GM13976 (cell line): ENCODE measurements at regions not wholly inside any gene's neighbourhood (a gene's known extent, or its start where the extent isn't known, plus 50 kb on each side); places are given as distances from the start of the nearest gene placed in this dataset.

Experiments used
- DNase-seq: peaks from one replicate; pipeline ENCODE4 v3.0.0; 2012; ENCODE audit warnings: low spot score
- in situ Hi-C: fragments of 300-500 bp; cut with MboI; formaldehyde crosslinking; loops from one replicate; pipeline ENCODE4 v1.12.0; 2022; ENCODE audit warnings: low sequenced_read_pairs, mixed read lengths, inconsistent platforms; ENCODE audit not compliant: unreplicated experiment
- TF ChIP-seq, protein P1 (sequence below): IDR thresholded peaks from 2 replicates; pipeline ENCODE4 v1.5.1; 2012; ENCODE audit warnings: borderline replicate concordance, mild to moderate bottlenecking; ENCODE audit not compliant: insufficient read depth; ENCODE audit errors: extremely low read depth, missing control alignments, control extremely low read depth

DNA sequence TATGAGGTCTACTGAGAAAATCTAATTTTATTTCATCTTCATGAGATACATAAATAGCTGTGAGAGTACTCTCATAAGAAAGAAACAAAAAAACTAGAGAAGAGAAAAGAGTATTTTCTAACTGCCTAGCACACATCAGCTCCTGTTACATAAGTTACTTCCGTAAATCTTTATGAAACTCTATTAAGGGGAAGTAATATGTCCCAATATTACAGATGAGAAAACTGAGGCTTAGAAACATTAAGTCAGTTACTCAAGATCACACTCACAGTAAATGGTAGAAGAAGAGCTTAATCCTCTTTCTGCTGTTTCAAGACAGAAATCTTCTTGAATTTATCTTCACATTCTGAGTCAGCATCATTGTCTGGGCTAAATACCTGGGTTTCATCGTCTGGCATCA lies 164.1 kb downstream of the DTHD1 start:
- in situ Hi-C loops, result no loop called here
- no peak for DNase-seq
- TF ChIP-seq, protein P1, sequence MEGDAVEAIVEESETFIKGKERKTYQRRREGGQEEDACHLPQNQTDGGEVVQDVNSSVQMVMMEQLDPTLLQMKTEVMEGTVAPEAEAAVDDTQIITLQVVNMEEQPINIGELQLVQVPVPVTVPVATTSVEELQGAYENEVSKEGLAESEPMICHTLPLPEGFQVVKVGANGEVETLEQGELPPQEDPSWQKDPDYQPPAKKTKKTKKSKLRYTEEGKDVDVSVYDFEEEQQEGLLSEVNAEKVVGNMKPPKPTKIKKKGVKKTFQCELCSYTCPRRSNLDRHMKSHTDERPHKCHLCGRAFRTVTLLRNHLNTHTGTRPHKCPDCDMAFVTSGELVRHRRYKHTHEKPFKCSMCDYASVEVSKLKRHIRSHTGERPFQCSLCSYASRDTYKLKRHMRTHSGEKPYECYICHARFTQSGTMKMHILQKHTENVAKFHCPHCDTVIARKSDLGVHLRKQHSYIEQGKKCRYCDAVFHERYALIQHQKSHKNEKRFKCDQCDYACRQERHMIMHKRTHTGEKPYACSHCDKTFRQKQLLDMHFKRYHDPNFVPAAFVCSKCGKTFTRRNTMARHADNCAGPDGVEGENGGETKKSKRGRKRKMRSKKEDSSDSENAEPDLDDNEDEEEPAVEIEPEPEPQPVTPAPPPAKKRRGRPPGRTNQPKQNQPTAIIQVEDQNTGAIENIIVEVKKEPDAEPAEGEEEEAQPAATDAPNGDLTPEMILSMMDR, result no peak

- DNase-seq, result no peak
- TF ChIP-seq, protein P1, result no peak
- in situ Hi-C loops, result no loop called here
Observed at GRCh38 chr4:36446275-36446674, 164.9 kb downstream of the DTHD1 start.

DNA sequence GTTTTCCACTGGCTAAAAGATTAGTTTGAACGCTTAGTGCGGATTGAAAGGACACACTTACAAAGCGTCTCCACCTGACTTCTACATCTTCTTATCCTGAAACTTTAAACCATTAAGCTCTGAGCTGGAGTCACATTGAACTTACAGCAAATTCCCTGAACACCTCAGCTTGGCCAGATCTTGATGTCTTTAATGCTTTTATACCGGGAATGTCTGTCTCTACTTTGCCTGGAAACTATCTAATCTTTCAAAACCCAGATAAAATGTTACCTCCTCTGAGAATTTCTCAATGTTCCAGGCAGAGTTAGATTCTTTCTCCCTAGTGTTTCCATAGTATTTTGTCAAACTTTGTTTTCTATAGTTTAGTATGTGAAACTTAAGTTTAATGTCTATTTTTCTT lies 179.9 kb downstream of the DTHD1 start:
- TF ChIP-seq, protein P1, result no peak
- no peak for DNase-seq
- in situ Hi-C loops, result no loop called here

GRCh38 chr4:36467670-36468069 lies 186.3 kb downstream of the DTHD1 start:
- TF ChIP-seq, protein P1, result no peak
- in situ Hi-C loops, result no loop called here
- no peak for DNase-seq

GRCh38 chr4:36471903-36472302 lies 190.5 kb downstream of the DTHD1 start:
- TF ChIP-seq, protein P1, result no peak
- in situ Hi-C loops, result no loop called here
- no peak for DNase-seq

DNA sequence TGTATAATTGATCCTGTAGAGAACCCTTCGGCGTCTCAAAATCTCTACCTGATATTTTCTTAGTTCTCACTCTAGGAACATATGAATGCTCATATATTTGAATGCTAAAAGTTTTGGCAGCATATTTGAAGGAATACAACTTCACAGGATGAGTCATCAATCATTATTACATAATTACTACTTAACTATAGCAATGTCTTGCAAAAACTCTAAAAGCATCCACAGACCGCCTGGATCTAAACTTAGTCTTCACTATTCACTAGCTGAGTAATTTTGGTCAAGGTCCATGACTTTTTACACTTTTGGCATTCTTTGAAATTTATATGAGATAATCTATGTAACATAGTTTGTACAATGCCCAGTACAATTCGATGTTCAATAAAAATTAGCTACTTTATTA lies 194.7 kb downstream of the DTHD1 start:
- no peak for DNase-seq
- in situ Hi-C loops, result no loop called here
- TF ChIP-seq, protein P1, result no peak

GRCh38 chr4:36477861-36478260 lies 196.4 kb downstream of the DTHD1 start:
- in situ Hi-C loops, result no loop called here

More at GRCh38 chr4:36477861-36478260, 196.4 kb downstream of the DTHD1 start:
- TF ChIP-seq, protein P1, result no peak
- DNase-seq, result no peak
